Skin of body (tissue), 1 donor: ENCODE measurements at regions not wholly inside any gene's neighbourhood (a gene's known extent, or its start where the extent isn't known, plus 50 kb on each side); places are given as distances from the start of the nearest gene placed in this dataset.
A peak's percentile ranks its signal among the peaks of the same experiment; 100 is the strongest.
"Not testable (repeated sequence)": the region's sequence is repeated elsewhere in the genome, so short reads cannot be mapped to it uniquely, and the experiment has no call there.

Source experiments
- DNase-seq: peaks from one replicate; lab custom pipeline; 2025; lab: John Stamatoyannopoulos, UW

GRCh38 chr7:68955656-68956055 is 642.6 kb upstream of the AUTS2 start:
- DNase-seq: no peak

DNA sequence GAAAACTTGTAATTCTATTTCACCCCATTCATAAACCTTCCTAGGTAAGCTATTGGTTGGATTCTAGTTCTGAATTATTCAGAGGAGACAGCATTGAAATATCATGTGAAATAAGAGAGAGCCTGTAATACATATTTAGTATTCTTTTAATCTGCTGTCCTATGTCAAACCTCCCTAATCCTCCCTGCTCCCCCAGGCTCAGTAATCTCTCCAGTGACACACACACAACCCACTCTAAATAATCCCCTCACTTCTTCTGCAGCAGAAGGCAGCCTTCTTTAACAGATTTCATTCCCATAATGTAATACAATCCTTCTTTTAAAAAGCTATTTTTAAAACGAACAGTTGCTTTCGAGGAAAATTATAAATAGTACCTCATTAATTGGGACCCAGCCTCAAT is 639.7 kb upstream of the AUTS2 start:
- no peak for DNase-seq

DNA sequence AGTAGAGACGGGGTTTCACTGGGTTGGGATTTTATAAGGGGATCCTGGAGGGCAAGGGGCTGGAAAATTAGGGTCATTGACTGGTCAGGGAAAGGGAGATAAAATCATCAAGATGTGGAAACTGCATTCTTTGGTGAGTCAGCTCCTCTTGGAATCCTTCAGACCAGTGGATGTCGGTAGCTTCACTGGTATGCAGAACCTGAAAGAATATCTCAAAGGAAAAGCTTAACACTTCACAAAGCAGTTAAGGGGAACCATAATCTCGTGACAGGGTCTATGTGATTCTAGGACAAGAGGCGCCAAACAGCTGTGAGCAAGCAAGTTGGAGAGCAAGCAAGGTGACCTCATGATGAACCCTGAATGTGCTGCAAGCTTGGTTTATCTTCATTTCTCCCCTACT is 634.7 kb upstream of the AUTS2 start:
- DNase-seq: peak; percentile 7

GRCh38 chr7:68964060-68964459 is 634.2 kb upstream of the AUTS2 start:
- DNase-seq: no peak

GRCh38 chr7:68965351-68965750 is 632.9 kb upstream of the AUTS2 start:
- no peak for DNase-seq

DNA sequence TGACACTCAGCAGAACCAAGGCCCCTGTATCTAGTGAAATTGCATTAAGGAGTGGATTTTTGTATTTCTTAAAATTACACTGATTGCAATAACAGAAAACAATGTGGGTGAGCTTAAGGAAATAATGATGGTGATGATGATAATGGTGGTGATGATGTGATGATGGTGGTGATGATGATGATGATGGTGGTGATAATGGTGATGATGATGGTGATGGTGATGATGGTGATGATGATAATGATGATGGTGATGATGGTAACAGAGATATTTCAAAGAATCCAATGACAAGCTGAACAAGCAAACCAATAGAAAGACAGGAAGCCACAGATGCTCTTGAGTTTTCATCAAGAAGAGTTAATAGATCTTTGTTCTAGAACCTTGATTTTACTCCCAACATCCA is 630.7 kb upstream of the AUTS2 start:
- DNase-seq: no peak

DNA sequence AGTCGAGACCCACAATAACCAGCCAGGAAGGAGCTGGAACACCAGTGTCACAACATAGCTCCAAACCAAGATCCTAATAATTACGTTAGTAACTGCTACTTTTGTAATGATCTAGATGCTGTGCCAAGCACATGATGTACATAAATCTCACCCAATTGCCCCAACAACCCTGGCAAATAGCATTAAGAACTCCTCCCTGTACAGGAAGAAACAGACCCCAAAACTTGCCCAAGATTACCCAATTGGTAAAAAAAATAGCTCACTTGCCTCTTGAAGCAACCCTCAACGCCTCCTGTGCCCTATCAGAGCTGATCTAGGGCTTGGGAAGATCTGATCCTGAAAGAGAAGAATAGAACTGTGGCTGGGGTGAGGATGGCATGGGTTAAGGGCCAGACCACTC is 628.7 kb upstream of the AUTS2 start:
- DNase-seq: no peak

DNA sequence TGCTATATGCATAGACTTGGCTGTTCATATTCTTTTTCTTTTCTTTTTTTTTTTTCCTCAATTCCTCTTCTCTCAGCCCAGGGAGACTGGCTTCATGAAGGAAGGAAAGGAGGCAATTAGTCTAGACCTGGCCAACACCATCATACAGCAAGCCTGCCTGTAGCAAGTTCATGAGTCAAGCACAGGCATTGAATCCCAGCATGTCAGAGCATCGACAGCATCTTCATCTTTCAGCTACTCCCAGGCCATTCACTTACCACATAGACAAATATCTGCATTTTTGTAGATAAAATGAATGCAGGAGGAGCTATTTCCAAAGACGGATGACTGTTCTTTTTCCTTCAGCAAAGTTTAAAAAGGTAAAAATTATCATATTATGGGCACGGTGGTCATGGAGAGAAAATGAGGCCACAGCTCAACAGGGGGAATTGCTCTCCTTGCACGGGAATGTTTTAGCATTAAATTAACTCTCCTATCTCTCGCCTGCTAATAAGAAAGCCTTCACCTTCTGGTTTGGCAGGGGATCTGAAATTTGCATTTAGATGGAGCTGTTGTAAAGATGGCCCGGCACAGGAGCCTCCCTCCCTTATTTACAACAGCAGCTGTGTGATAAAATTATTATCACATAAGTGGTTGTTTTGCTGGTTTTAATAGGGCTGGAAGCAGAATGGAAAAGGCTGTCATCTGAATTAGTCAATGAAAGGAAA is 626.5 kb upstream of the AUTS2 start:
- DNase-seq: no peak

GRCh38 chr7:68977385-68978055 is 620.8 kb upstream of the AUTS2 start:
- no peak for DNase-seq

GRCh38 chr7:68978710-68979109 is 619.6 kb upstream of the AUTS2 start:
- no peak for DNase-seq

DNA sequence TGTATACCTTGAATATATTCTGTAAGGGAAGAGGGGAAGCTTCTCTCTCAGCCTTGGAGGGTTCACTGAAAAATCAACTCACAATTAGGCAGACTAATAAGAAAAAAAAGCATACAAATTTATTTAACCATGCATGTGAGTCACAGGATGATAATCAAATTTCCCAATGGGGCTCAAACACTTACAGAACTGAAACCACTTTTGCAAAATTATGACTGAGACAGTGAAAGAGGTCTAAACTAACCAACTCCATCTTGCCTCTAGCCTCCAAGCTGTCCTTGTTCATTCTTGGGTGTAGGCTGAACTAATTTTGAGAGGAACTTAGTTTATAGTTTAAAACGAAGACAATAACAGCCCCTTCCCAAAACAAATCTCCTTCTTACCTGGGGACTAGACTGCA is 618.3 kb upstream of the AUTS2 start:
- DNase-seq: no peak

- DNase-seq: not testable (repeated sequence)
Measured at GRCh38 chr7:68980432-68980831, 617.8 kb upstream of the AUTS2 start.

GRCh38 chr7:68984306-68984705 is 614.0 kb upstream of the AUTS2 start:
- no peak for DNase-seq

DNA sequence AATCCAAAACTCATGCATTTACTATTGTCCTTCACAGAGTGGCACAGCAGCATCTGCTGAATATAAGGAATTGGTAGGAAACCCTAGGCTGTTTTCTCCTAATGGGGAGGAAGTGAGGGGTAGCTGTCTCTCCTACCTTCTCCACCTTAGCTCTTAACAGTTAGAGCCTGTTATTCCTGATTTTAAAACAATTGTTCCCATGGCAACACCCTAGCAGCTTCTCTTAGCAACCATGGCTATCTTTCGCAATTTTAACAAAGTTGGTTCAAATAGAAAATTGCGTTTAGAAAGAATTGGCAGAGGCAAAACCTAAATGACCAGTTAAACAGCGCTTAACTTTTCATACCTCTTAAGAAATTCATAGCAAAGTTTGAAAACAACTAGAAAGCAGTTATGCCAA is 603.4 kb upstream of the AUTS2 start:
- no peak for DNase-seq

GRCh38 chr7:68998136-68998535 is 600.1 kb upstream of the AUTS2 start:
- no peak for DNase-seq

DNA sequence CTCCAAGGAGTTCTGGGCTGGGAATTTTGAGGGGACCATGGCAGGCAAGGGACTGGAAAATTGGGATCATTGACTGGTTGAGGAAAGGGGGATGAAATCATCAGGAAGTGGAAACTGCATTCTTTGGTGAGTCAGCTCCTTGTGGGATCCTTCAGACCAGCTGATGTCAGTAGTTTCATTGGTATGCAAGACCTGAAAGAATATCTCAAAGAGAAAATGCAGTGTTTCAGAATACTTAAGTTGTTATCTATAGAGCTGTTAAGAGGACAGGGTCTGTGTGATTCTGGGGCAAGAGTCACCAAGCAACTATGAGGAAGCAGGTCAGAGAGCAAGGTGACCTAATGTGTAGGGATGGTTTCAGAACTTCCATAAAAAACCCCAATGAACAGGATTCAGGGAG is 595.9 kb upstream of the AUTS2 start:
- no peak for DNase-seq

GRCh38 chr7:69012149-69012548 is 586.1 kb upstream of the AUTS2 start:
- no peak for DNase-seq

GRCh38 chr7:69017208-69017607 is 581.1 kb upstream of the AUTS2 start:
- DNase-seq: no peak

- DNase-seq: no peak
Measured at GRCh38 chr7:69018200-69018599, 580.1 kb upstream of the AUTS2 start.

GRCh38 chr7:69019437-69019836 is 578.8 kb upstream of the AUTS2 start:
- DNase-seq: no peak

GRCh38 chr7:69020536-69020935 is 577.7 kb upstream of the AUTS2 start:
- DNase-seq: no peak

DNA sequence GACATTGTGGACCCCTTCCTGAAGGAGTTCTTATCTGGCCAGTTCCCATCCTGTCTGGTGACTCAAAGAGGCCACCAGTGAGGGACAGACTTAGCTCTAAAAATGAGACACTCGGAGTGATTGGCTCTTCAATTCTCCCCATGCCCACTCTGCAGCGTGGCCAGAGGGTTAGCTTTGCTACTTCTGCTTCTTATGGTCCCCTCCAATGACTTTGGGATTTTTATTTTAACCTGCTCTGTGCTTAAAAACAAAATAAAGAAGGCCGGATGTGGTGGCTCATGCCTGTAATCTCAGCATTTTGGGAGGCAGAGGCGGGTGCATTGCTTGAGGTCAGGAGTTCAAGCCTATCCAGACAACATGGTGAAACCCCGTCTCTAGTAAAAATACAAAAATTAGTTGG is 573.0 kb upstream of the AUTS2 start:
- DNase-seq: no peak

GRCh38 chr7:69032848-69033247 is 565.4 kb upstream of the AUTS2 start:
- DNase-seq: no peak
